DND-41 (cell line): ENCODE measurements at regions not wholly inside any gene's neighbourhood (a gene's known extent, or its start where the extent isn't known, plus 50 kb on each side); places are given as distances from the start of the nearest gene placed in this dataset.

ENCODE experiments used
- ATAC-seq: fragments of 200-7000 bp; cut with Tn5 transposase; 3 replicates; pipeline ENCODE4 v1.9.1; 2021; ENCODE audit warnings: low read depth; ENCODE audit not compliant: insufficient read depth
- DNase-seq: peaks from one replicate; pipeline ENCODE4 v3.0.0-alpha.2; 2020
- H2AFZ ChIP-seq: 2 replicates; pipeline ENCODE4 v1.6.0; 2012; ENCODE audit warnings: low read depth, low read length
- H3K27ac ChIP-seq: 2 replicates; pipeline ENCODE4 v1.5.1; 2012; ENCODE audit warnings: low read length, inconsistent platforms
- H3K27me3 ChIP-seq: fragments of 200-600 bp; sonication (generic); 2 replicates; pipeline ENCODE4 v1.6.0; 2012; ENCODE audit warnings: low read length, mild to moderate bottlenecking, inconsistent platforms; ENCODE audit not compliant: insufficient read depth, poor library complexity
- H3K36me3 ChIP-seq: 2 replicates; pipeline ENCODE4 v1.5.1; 2012; ENCODE audit warnings: low read length, inconsistent platforms; ENCODE audit not compliant: insufficient read depth
- H3K4me1 ChIP-seq: 2 replicates; pipeline ENCODE4 v1.5.1; 2012; ENCODE audit warnings: mild to moderate bottlenecking, low read length; ENCODE audit not compliant: insufficient read depth
- H3K4me2 ChIP-seq: 2 replicates; pipeline ENCODE4 v1.6.0; 2012; ENCODE audit warnings: mild to moderate bottlenecking, moderate library complexity, low read length, inconsistent platforms; ENCODE audit not compliant: insufficient read depth
- H3K4me3 ChIP-seq, 2 experiments: fragments of 200-600 bp in 1 of 2; shearing (Covaris generic) in 1 of 2; 2 replicates each; pipeline ENCODE4 v1.5.1; 2012 to 2016; ENCODE audit warnings: inconsistent platforms in 2 of 2, low read length in 2 of 2, mild to moderate bottlenecking in 2 of 2, low read depth in 1 of 2, moderate library complexity in 1 of 2
- H3K79me2 ChIP-seq: 2 replicates; pipeline ENCODE4 v1.6.0; 2012; ENCODE audit warnings: low read length, inconsistent platforms; ENCODE audit not compliant: insufficient read depth
- H3K9ac ChIP-seq: 2 replicates; pipeline ENCODE4 v1.6.0; 2012; ENCODE audit warnings: low read depth, mild to moderate bottlenecking, inconsistent platforms, low read length, moderate library complexity
- H3K9me3 ChIP-seq: 2 replicates; pipeline ENCODE4 v1.5.1; 2012; ENCODE audit warnings: low read length, moderate library complexity, mild to moderate bottlenecking, inconsistent platforms; ENCODE audit not compliant: insufficient read depth, severe bottlenecking
- H4K20me1 ChIP-seq: 2 replicates; pipeline ENCODE4 v1.6.0; 2012; ENCODE audit warnings: low read length; ENCODE audit not compliant: insufficient read depth
- EZH2 ChIP-seq: IDR thresholded peaks from 3 replicates; pipeline ENCODE4 v1.6.1; 2012; ENCODE audit warnings: borderline replicate concordance, low read depth, mild to moderate bottlenecking, moderate library complexity, low read length, inconsistent platforms; ENCODE audit not compliant: severe bottlenecking
- TF ChIP-seq, protein P1 (sequence below): IDR thresholded peaks from 2 replicates; pipeline ENCODE4 v1.5.1; 2012; ENCODE audit warnings: borderline replicate concordance, low read length, moderate library complexity, mild to moderate bottlenecking; ENCODE audit not compliant: poor library complexity, severe bottlenecking; ENCODE audit errors: extremely low read depth

DNA sequence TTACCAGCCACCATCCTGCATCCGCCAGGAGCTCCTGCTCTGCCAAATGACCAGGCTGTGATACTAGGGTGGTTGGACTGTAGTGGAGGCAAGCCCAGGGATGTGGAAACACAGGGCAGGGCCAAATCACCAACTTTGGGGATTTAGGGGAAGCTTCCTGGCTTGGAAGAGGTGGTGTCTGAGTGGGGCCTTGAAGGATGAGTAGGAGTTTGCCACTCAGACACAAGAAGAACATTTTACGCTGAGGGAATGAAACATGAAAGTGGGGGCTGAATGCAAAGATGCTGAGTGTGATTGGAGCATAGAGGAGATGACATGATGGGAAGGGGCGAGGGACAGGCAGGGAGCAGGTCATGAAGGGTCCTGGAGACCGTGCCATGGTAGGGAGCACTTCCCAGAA lies 329.5 kb downstream of the RPS24 start:
- H3K36me3 ChIP-seq: no peaks in the 10 kb centered on the region
- no peak overlapping the region for H3K9ac ChIP-seq
- no peak overlapping the region for H2AFZ ChIP-seq
- no peak overlapping the region for H3K4me3 ChIP-seq
- no peak for DNase-seq
- H3K27me3 ChIP-seq: peaks cover 14% of the 10 kb centered on the region
- ATAC-seq: no peak
- H3K27ac ChIP-seq: no peak overlapping the region
- H3K9me3 ChIP-seq: no peaks in the 10 kb centered on the region
- H3K4me1 ChIP-seq: peaks cover 6% of the 10 kb centered on the region; the same call in 1 of the 2 replicates
- no peak overlapping the region for H3K4me2 ChIP-seq
- TF ChIP-seq, protein P1, sequence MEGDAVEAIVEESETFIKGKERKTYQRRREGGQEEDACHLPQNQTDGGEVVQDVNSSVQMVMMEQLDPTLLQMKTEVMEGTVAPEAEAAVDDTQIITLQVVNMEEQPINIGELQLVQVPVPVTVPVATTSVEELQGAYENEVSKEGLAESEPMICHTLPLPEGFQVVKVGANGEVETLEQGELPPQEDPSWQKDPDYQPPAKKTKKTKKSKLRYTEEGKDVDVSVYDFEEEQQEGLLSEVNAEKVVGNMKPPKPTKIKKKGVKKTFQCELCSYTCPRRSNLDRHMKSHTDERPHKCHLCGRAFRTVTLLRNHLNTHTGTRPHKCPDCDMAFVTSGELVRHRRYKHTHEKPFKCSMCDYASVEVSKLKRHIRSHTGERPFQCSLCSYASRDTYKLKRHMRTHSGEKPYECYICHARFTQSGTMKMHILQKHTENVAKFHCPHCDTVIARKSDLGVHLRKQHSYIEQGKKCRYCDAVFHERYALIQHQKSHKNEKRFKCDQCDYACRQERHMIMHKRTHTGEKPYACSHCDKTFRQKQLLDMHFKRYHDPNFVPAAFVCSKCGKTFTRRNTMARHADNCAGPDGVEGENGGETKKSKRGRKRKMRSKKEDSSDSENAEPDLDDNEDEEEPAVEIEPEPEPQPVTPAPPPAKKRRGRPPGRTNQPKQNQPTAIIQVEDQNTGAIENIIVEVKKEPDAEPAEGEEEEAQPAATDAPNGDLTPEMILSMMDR: no peak
- TF ChIP-seq EZH2: no peak
- H3K79me2 ChIP-seq: no peaks in the 10 kb centered on the region
- H4K20me1 ChIP-seq: no peaks in the 10 kb centered on the region

DNA sequence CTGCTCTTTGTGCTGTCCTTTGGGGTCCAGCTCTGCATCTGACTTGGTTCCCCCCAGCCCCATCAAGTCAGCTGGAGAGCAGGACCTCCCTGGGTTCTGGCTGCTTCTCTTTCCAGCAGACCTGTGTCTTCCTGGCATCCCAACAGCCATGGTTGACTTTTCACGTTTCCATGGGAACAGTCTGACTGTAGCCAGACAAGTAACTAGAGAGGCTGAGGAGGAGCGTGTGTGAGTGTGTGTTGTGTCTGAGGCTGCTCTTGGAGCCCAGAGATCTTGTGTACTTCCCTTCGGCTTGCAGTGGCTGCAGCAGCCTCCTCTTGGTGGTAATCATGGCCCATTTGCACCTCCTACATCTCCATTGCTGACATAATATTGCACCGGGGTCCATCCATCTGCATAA lies 332.0 kb downstream of the RPS24 start:
- DNase-seq: no peak

DNA sequence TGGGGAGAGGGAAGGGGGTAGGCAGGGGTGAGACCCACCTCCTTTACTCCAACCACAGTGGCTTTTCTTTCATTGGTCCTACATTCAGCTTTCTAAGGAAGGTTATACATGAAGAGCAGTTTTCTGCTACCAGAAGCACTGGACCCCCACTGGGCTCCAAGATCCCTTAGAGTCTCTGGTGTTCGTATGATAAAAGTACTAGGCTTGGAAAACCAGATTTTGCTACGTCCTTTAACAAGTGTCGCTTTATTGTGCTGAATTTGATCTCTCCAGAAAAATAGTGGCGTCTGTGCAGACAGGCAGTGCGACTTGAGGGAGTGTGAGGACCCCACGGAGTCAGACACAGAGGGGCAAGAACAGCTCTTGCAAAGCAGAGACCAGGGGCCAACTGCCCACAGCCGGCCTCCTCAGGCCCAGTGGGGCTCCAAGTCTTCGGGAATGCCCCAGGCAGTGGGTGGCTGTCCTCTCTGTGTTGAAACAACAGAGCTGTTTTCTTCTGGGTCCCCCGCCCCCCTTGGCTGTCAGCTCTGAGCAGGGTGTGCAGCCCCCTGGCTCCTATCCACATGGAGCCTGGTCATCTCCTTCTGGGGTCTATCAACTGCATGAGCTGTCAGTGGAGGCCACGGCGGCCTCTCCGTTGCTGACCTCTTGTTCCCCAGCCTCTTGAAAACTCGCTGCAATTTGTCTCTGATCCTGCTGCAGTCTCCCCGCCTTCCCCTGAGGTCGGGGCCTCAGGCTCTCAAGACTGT lies 333.2 kb downstream of the RPS24 start:
- no peaks in the 10 kb centered on the region for H3K9me3 ChIP-seq
- peaks cover 6% of the 10 kb centered on the region; the same call in 1 of the 2 replicates for H3K4me1 ChIP-seq
- H3K27me3 ChIP-seq: peaks cover 14% of the 10 kb centered on the region
- DNase-seq (no peak), ATAC-seq (no peak)
- no peaks in the 10 kb centered on the region for H4K20me1 ChIP-seq
- no peak overlapping the region for H3K4me3 ChIP-seq
- no peak overlapping the region for H3K4me2 ChIP-seq
- no peak overlapping the region for H2AFZ ChIP-seq
- H3K36me3 ChIP-seq: no peaks in the 10 kb centered on the region
- TF ChIP-seq EZH2: no peak
- TF ChIP-seq, protein P1: no peak
- no peak overlapping the region for H3K9ac ChIP-seq
- no peak overlapping the region for H3K27ac ChIP-seq
- no peaks in the 10 kb centered on the region for H3K79me2 ChIP-seq

More for the DNA sequence above, 332.0 kb downstream of the RPS24 start:
- H3K4me1 ChIP-seq: peaks cover 6% of the 10 kb centered on the region; the same call in 1 of the 2 replicates
- no peak overlapping the region for H3K27ac ChIP-seq
- no peaks in the 10 kb centered on the region for H3K36me3 ChIP-seq
- H3K4me2 ChIP-seq: no peak overlapping the region
- no peak overlapping the region for H2AFZ ChIP-seq
- H3K9ac ChIP-seq: no peak overlapping the region
- no peaks in the 10 kb centered on the region for H3K79me2 ChIP-seq
- H3K4me3 ChIP-seq: no peak overlapping the region
- peaks cover 14% of the 10 kb centered on the region for H3K27me3 ChIP-seq
- H3K9me3 ChIP-seq: no peaks in the 10 kb centered on the region
- ATAC-seq: no peak
- no peaks in the 10 kb centered on the region for H4K20me1 ChIP-seq
- TF ChIP-seq, protein P1: no peak
- no peak for TF ChIP-seq EZH2
